Right ventricle myocardium superior (tissue), 1 donor: ENCODE measurements at regions not wholly inside any gene's neighbourhood (a gene's known extent, or its start where the extent isn't known, plus 50 kb on each side); places are given as distances from the start of the nearest gene placed in this dataset.
"Not testable (repeated sequence)": the region's sequence is repeated elsewhere in the genome, so short reads cannot be mapped to it uniquely, and the experiment has no call there.

Experiments used
- ATAC-seq: fragments of 200-7000 bp; cut with Tn5 transposase; one replicate; pipeline ENCODE4 v1.9.1; 2020; ENCODE audit warnings: mild to moderate bottlenecking; ENCODE audit not compliant: poor library complexity
- DNase-seq: peaks from one replicate; pipeline ENCODE4 v3.0.0-alpha.2; 2020
- intact Hi-C: fragments of 100-400 bp; cut with DNase I; formaldehyde crosslinking; loops from one replicate; pipeline ENCODE4 v1.11.2; 2022
- donor health status: DM: no; HTN: yes; CAD: no; lungs with severe emphysema.

DNA sequence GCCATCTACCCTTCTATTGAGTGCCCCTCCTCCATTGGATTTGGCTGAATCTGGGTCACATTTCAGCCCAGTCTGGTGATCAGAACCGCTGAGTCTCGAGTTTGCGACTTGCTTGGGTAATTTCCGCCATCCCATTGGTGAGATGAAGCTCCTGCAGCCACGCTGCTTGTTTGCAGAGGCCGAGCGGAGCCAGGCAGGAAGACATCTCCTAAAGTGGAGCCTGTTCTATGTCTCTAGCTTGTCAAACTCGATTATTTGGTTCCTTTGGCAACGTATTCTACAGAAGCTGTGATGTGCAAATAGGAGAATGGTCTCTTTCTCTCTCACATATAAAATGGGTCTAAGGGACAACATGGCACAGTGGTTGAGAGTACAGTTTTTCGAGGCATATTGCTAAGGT, 206.8 kb upstream of the PLXNA2 start:
- DNase-seq, result no peak
- intact Hi-C loops, result no loop called here
- ATAC-seq, result no peak

DNA sequence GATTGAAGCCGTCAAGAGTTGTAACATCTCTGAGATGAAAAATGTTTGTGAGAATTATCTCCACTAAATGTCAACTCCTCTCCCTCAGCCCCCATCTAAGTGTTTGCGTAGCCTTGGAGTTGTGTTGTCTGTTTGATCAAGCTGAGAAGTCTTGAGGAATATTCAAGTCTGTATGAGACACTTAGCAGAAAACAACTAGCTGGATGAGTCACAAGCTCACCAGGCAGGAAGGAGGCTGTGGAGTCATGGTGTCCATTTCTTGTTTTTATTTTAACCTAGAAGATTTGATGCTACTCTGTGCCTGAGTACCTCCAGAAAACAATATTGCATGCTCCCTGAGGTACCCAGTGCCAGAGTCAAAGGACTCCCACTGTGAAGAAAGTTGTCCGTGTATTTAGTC, 211.6 kb upstream of the PLXNA2 start:
- no peak for DNase-seq
- no peak for ATAC-seq
- intact Hi-C loops, result no loop called here

DNA sequence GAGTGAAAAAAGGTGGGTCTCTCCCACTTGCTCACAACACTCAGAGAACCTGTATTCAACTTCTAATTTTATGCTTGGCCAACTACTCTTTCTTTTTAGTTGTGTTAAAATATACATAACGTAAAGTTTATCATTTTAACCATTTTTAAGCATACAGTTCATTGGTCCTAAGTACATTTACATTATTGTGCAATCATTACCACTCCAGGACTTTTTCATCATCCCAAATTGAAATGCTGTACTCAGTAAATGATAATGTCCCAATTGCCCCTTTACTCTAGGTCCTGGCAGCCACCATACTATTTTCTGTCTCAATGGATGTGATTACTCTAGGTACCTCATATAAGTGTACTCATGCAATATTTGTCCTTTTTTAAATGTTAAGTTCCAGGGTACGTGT, 212.3 kb upstream of the PLXNA2 start:
- intact Hi-C loops, result no loop called here
- ATAC-seq (no peak), DNase-seq (no peak)

DNA sequence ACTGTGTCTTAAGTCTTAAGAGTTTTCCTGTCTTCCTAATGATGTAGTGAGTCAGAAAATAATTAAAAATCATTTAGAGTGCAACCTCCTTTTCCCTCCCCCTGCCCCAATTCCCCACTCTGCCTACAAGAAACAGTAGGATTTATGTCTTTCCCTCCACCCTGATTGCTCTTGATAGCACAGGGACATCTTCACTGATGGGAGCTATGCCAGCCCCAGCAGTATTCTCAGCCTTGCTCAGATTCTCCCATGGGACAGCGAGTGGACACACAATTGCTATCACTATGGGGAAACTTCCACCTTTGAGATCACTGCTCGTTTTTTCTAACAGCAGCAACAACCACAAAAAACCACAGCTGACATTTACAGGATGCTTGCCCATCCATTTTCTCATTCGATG, 216.6 kb upstream of the PLXNA2 start:
- DNase-seq, result no peak
- intact Hi-C loops, result no loop called here
- no peak for ATAC-seq

DNA sequence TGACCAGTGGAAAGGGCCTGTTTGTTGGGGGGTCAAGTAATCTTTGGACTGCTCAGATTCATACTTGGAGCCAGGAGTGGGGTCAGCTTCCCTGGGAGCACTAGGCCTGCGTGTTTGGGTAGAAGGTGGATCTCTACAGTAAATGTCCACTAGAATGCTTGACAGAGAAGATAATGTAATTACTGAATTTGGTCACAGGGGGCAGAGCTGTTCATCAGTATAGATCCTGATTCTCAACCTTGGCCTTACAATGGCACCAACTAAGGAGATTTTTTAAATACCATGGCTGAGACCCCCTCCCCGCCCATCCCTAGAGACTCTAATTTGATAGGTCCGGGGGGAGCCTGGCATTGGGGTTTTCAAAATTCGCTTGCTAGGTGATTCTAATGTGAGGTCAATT, 217.5 kb upstream of the PLXNA2 start:
- ATAC-seq, result no peak
- intact Hi-C loops, result no loop called here

DNA sequence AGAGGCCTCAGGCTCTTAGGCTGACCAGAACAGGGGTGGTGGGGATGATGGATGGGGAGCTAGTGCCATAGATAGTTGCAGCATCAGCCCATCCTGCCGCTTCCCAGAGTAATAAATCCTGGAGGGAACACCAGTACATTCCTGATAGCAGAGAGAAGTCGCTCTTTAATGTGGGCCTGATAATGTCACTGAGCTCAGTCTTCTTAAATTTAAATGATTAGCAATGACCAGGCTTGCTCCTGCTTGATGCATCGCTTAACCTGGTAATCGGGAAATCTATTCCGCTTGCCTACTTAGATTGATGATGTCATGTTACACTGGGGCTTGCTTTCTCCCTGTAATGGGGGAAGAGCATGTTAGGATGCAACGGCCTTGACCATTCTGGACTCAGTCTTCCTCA, 218.6 kb upstream of the PLXNA2 start:
- intact Hi-C loops, result no loop called here
- no peak for DNase-seq
- no peak for ATAC-seq

More for the DNA sequence above, 217.5 kb upstream of the PLXNA2 start:
- DNase-seq, result no peak

DNA sequence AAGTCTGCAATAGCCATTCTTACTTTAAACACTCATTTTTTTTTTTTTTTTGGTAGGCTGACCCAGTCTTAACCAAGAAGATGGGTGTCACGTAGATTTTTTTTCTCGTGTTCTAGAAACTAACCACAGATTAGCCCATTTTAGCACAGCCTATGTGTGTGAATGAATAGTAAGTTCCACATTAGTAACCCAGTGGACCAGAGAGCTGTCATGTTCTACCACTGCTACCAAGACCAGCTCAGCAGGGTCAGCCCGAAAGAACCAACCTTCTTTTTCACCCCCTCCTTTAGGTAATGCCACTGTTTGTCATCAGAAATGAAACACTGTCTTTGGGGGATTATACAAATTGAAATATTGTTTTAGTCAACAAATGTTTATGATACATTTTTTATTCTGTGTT, 221.1 kb upstream of the PLXNA2 start:
- intact Hi-C loops, result no loop called here

DNA sequence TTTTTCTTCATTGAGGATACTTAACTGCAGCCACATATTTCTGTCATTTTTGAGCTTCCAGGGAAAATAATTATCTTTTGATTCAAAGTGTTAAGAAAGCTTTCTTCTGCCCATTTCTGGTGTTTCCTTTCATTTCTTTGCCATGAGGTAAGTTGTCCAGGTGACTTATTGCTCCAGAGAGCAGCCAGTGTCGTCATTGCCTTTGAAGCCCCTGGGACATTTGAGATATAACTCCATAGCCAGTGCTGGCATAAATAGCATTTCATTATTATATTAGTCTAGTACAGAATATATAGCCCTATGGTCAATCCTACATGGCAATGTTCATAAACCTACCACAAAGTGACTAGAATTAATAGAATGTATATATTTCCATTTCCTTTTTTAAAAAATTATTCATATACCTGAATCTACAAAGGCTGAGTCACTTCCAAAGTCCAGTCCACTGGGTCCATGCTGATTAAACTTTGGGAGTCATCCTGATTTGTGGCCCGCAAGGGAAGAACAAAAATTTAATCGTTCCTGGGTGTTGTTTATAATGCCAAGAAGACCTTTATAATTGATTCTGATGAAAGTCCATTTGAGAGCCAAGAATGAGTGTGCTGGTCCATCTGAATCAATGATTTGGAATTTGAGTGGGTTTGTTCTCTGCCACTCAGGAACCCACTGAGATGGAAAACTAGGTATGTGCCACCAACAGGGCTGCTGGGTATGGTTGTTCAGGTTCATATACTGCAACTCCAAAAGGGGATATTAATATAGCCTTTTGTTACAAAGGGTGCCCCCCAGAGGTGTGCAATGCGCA, 221.8 kb upstream of the PLXNA2 start:
- ATAC-seq, result no peak
- intact Hi-C loops, result no loop called here

More for the DNA sequence above, 221.1 kb upstream of the PLXNA2 start:
- ATAC-seq (no peak), DNase-seq (no peak)

DNA sequence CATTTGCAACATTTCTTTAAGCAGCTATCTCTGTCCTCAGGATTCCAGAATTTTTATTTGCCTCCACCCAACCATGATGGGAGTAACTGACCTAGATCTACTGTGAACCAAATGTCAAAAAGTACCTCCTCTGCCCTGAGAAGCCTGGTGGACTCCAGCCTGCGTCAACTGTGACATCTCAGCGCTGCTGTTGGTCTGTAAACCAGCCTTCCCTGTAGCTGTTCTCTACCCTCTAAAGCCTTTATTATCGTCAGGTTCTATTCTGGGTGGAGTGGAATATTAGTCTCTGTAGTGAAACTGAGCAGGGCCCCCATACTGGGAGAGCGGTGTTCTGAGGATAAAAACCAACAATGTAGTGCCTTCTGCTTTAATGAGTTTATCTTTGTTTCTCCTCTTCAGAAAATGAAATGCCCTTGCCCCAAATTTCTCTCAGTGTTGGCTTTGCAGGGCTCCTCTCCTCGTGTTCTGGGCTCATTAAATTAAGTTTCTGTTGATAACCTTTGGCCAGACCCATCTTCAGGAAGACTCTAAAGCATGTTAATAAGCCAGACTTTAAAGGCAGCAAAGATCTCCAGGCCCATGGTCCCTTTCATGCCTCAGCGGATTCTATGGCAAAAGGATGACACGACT, 223.1 kb upstream of the PLXNA2 start:
- intact Hi-C loops, result no loop called here
- DNase-seq (no peak), ATAC-seq (no peak)

More for the DNA sequence above, 221.8 kb upstream of the PLXNA2 start:
- DNase-seq, result no peak

DNA sequence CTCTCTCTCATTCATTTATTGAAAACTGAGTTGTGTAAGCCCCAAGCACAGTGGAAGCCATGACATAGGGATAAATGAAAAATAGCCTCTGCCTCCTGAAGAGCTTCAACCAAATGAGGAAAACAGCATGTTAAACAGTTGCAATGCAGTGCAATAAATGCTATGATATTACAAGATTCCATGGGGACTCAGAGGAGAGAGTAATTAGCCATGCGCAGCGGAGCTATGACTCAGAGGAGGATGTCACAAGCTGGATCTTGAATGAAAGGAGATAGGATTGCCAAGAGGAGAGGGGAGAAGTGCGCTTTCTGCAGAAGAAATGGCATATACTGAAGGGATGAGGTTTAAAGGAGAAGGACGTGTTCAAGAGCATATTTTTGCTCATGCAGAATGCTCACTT, 231.3 kb upstream of the PLXNA2 start:
- intact Hi-C loops, result no loop called here
- ATAC-seq (peak; percentile 51), DNase-seq (no peak)

DNA sequence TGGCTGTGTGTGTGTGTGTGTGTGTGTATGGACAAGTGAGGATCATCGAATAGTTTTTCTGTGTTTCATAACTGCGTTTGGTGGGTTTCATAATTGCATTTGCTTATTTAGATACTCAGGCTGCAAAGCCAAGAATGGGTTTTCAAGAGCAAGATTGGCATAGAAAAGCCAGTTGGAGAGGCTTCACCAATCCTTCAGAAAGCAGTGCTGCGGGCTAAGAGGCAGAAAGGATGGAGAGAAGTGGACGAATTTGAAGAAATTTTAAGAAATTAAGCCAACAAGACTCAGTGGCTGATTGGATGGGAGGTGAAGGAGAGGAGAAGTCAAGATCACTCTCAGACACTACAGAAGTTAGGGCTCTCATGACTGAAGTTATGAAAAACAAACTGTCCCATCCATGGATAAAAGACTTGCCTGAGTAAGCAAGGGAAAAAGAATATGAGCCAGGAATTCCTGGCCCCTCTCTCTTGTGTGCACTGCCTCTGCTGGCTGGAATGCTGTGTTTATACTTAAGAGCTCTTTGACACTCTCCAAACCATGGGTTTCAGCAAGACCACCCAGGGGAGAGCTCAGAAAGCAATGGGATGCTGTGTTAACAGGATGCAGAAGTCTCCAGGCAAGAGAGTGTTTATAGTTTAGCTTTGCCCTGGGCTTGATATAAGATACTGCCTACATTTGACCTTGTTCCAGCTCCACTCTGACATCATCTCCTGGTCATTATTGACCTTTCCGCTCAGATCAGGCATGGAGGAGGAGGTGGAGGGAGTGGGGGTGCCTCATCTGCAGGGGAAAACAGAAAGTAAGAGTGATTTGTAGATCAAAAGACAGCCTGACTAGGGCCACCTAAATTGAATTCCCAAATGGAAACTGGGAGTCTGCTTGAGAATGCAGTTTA, 232.0 kb upstream of the PLXNA2 start:
- ATAC-seq (peak; percentile 57), DNase-seq (no peak)
- intact Hi-C loops, result no loop called here

DNA sequence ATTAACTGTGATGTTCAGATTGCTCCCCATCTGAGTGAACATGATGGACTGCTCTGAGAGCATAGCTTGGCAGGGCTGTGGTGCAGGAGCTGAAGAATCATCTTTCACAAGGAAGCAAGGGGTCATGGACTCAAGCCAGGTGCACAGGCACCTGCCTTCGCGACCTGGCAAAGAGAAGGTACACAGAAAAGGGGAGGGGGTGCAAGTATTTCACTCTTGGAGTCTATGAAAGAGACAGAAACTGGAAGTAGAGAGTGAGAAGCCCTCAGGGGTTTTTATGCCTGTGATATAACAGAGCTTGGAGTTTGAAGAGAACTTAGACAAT, 232.6 kb upstream of the PLXNA2 start:
- no peak for DNase-seq
- intact Hi-C loops, result no loop called here
- peak; percentile 12 for ATAC-seq

DNA sequence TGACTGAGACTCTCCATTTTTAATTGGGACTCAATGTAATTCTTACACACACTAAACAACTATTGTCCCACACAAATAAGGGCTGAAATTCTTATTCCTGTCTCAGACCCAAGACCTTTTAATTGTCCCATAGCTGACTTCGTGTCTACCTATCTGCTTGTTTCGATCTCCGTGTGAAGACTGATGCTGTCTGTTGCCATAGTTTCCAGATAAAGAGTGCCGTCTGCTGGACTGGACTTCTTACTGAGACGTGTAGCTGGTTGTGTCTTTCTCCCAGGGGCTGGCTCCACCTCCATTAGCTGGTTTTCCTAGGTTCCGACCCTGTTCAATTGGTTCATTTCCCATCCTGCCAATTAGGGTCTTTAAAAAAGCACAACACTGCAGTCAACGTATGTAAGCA, 235.3 kb upstream of the PLXNA2 start:
- intact Hi-C loops, result no loop called here
- ATAC-seq, result no peak
- no peak for DNase-seq

DNA sequence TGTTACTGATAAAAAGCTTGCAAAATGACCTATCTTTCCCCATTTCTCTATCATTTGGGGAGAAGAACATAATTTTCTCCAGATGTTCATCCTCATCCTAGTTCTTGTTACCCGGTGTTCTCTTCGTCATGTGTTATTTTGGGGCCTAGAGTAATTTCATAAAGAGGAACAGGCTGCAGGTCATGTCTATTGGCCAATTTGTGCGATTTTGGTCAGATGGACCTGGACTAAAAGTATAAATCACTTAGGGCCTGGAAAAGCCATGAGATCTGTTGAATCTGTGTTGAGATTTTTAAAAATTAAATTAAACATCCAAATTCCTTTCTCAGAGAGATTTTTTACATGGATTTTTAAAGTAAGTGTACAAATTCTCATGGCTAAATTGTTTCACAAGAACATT, 241.3 kb upstream of the PLXNA2 start:
- DNase-seq (no peak), ATAC-seq (no peak)
- intact Hi-C loops, result no loop called here

DNA sequence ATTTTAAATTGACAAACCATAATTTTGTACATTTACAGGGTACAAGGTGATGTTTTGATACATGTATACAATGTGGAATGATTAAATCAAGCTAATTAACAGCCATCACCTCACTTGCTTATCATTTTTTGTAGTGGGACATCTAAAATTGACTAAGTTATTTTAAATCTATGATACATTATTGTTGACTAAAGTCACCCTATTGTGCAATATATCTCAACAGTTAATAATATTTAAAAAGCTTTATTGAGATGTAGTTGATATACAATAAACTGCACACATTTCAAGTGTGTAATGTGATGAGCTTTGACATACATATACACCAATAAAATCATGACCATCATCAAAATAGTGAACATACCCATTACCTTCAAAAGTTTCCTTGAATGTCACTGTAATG, 242.5 kb upstream of the PLXNA2 start:
- no peak for ATAC-seq
- DNase-seq, result no peak
- intact Hi-C loops, result no loop called here

DNA sequence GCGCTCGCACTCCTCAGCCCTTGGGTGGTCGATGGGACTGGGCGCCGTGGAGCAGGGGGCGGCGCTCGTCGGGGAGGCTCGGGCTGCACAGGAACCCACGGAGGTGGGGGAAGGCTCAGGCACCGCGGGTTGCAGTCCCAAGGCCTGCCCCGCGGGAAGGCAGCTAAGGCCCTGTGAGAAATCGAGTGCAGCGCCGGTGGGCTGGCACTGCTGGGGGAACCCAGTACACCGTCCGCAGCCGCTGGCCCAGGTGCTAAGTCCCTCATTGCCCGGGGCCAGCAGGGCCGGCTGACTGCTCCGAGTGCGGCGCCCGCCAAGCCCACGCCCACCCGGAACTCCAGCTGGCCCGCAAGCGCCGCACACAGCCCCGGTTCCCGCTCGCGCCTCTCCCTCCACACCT, 244.2 kb upstream of the PLXNA2 start:
- ATAC-seq, intact Hi-C loops, DNase-seq: not testable (repeated sequence)

DNA sequence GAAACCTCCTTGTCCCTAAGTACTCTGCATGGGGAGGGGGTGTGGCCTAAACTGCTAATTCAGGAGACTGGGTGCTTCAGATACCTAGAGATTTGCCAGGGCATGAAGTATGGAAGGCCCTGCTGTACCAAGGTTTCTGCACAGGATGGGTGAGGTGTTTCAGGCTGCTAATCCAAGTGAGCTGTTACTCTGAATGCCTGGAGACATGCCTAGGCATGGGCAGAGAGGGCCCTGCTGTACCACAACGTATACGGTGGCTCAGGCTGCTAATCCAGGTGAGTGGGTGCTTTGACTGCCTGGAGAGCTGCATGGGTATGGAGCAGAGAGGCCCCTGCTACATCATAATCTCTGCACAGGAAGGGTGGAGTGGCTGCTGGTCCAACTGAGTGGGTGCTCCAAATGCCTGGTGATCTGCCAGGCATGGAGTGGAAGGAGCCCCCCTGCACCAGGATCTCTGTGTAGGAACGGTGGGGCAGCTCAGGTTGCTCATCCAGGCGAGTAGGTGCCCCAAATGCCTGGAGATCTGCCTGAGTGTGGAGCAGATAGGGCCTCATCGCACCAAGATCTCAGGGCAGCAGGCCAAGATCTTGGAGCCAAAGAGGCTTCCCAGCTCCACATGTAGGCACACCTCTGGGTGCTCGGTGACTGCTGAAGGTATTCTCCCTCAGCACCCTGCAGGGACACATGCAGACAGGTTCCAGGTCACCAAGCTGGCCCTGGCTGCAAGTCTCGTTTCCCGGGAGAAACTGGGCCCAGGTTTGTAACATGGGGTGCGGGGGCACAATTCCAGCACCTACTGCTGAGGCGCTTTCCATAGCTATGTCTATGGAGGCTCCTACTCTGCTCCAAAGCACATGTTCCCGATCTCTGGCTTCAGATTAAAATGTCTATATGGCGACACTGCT, 252.5 kb upstream of the PLXNA2 start:
- no peak for ATAC-seq
- intact Hi-C loops, result no loop called here
- DNase-seq, result no peak

DNA sequence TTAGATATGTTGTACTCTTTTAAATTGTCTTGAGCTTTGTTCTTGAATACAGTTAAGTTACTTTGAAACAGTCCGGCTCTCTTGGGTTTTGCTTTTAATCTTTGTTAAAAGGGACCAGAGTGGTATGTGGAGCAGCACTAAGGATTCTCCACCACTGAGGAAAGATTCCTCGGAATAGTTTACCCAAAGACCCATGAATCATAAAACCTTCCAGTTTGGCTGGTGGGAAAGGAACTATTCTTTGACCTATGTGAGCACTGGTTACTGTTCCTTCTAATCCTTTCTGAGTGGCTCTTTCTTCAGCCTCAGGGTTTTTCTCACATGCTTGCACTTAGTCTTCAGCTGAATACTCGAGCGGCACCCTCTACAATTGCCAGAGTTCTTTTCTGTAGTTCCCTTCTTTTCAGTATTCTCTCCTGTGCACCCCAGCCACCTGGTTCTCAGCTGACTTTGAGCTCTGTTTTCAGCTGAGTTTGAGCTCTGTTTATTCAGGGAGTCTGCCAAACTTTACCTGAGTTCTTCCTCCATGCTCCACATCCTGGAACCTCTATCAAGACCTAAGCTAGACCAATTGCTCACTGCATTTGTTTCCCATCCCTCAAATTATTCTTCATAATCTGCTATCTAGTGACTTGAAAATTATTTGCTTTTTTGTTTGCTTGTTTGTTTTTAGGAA, 253.8 kb upstream of the PLXNA2 start:
- intact Hi-C loops, result no loop called here
- ATAC-seq (no peak), DNase-seq (no peak)
